K562 (cell line): ENCODE measurements at regions not wholly inside any gene's neighbourhood (a gene's known extent, or its start where the extent isn't known, plus 50 kb on each side); places are given as distances from the start of the nearest gene placed in this dataset.

Experiments used
- SMARCC2 ChIP-seq: fragments of 450-650 bp; IDR thresholded peaks from 2 replicates; pipeline ENCODE4 v1.6.1; 2017; ENCODE audit warnings: antibody characterized with exemption, moderate library complexity, mild to moderate bottlenecking, low read depth
- VEZF1 ChIP-seq: fragments of 200-800 bp; sonication (Bioruptor generic); IDR thresholded peaks from 2 replicates; pipeline ENCODE4 v1.6.1; 2017; ENCODE audit warnings: missing genetic modification characterization, missing compliant biosample characterization

DNA sequence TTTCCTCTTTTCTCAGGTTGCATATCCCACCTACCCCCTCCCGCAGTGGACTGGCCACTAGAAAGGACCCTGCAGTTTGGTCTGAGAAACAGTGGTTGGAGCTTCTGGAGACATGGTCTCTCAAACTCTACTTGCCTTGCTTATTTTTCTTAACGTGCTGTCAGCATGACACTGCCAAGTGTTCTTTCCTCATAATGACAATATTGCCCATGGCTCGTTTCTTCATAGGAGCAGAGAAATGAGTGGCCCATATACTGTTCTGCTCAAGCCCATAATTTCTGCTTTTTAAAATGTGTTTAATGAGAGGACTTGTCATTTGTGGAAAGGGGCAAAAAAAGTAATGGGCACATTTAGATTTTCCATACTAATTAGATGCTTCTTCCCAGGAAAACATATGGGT, 828.7 kb downstream of the BCL11A start:
- TF ChIP-seq SMARCC2 (no peak), VEZF1 (CRISPR knock-in tag) (no peak)
